ENCODE measurements at regions not wholly inside any gene's neighbourhood (a gene's known extent, or its start where the extent isn't known, plus 50 kb on each side); places are given as distances from the start of the nearest gene placed in this dataset.

DNA sequence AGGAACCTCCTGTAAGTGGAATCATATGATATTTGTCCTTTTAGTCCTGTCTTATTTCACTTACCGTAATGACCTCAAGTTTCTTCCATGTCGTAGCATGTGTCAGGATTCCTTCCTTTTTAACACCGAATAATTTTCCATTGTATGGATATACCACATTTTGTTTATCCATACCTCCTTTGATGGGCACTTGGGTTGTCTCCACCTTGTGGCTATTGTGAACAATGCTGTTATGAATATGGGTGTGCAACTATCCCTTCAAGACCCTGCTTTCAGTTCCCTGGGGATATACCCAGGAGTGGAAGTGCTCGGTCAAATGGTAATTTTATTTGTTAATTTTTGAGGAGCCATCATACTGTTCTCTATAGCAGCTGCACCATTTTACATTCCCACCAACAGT lies 244.9 kb upstream of the BLID start:
- WGBS, 2 donors (ENCODE audit: low coverage in 1 of 2): 91 to 94% methylated on average over 4 of the region's 4 CpGs
- no peak for TF ChIP-seq POLR2A (IDR thresholded peaks at IDR 0.05)
- no peak for TF ChIP-seq POLR2AphosphoS5 (IDR thresholded peaks at IDR 0.05)
- TF ChIP-seq EP300 (IDR thresholded peaks at IDR 0.05): no peak
- TF ChIP-seq, protein P1, sequence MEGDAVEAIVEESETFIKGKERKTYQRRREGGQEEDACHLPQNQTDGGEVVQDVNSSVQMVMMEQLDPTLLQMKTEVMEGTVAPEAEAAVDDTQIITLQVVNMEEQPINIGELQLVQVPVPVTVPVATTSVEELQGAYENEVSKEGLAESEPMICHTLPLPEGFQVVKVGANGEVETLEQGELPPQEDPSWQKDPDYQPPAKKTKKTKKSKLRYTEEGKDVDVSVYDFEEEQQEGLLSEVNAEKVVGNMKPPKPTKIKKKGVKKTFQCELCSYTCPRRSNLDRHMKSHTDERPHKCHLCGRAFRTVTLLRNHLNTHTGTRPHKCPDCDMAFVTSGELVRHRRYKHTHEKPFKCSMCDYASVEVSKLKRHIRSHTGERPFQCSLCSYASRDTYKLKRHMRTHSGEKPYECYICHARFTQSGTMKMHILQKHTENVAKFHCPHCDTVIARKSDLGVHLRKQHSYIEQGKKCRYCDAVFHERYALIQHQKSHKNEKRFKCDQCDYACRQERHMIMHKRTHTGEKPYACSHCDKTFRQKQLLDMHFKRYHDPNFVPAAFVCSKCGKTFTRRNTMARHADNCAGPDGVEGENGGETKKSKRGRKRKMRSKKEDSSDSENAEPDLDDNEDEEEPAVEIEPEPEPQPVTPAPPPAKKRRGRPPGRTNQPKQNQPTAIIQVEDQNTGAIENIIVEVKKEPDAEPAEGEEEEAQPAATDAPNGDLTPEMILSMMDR (IDR thresholded peaks at IDR 0.05): no peak
- Histone ChIP-seq H3K4me3 (no peak overlapping the region), H3K27ac (no peak overlapping the region), H3K27me3 (peaks cover 11% of the 10 kb centered on the region), H3K36me3 (no peaks in the 10 kb centered on the region), H3K9me3 (no peaks in the 10 kb centered on the region), H3K4me1 (peaks cover 0 to 10% (median 0%) of the 10 kb centered on the region in 3 donors)
- ATAC-seq: no peak

- no peak for ATAC-seq
- no peak overlapping the region for H3K27ac ChIP-seq
- H3K27me3 ChIP-seq: peaks cover 11% of the 10 kb centered on the region
- WGBS, 2 donors (ENCODE audit: low coverage in 1 of 2): 26 to 48% methylated on average over 3 to 8 of the region's 11 CpGs
- no peaks in the 10 kb centered on the region for H3K9me3 ChIP-seq
- no peaks in the 10 kb centered on the region for H3K36me3 ChIP-seq
- no peak overlapping the region for H3K4me3 ChIP-seq
- TF ChIP-seq, protein P1 (IDR thresholded peaks at IDR 0.05): no peak
- TF ChIP-seq POLR2A (IDR thresholded peaks at IDR 0.05) (no peak), EP300 (IDR thresholded peaks at IDR 0.05) (no peak), POLR2AphosphoS5 (IDR thresholded peaks at IDR 0.05) (no peak)
- peaks cover 0 to 6% (median 0%) of the 10 kb centered on the region in 3 donors for H3K4me1 ChIP-seq
Measured at GRCh38 chr11:122359081-122359571, 243.1 kb upstream of the BLID start.

DNA sequence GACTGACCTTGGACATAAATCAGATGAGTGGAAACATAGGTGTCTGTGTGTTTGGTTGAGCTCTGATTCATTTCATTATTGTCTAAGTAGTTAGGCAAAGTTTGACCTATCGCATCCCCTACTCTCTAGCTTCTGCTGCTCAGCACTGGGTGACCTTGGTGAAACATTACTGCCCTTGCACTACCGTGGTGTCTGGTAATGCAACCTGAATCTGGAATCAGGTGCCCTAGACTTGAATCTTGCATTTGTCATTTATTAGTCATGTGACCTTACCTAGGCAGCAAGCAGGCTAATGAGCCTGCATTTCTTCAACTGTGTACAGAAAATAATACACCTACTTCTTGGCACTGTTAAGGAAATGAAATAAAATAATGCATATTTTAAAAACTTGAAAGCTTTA lies 242.3 kb upstream of the BLID start:
- TF ChIP-seq POLR2AphosphoS5 (IDR thresholded peaks at IDR 0.05) (no peak), POLR2A (IDR thresholded peaks at IDR 0.05) (no peak), EP300 (IDR thresholded peaks at IDR 0.05) (no peak)
- TF ChIP-seq, protein P1 (IDR thresholded peaks at IDR 0.05): no peak
- 83 to 92% methylated on average over 2 of the region's 2 CpGs for WGBS, 2 donors (ENCODE audit: low coverage in 1 of 2)

DNA sequence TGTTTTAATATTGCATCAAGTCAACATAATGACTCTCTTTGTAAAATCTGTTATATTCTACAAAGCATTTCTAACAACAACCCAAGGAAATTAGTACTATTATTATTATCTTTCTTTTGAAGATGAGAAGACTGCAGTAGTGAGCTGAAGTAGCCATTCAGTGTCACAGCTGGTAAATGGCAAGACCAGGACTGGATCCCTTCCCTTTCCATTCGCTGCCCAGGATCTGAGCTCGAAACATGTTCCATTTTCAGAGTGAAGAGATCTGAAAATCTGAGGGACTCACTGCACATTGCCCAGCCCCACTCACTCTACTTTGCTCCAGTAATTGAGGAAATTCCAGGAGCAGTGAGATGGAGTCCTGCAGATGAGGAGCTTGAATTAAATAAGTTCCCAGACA lies 240.0 kb upstream of the BLID start:
- H3K4me3 ChIP-seq: no peak overlapping the region
- no peaks in the 10 kb centered on the region for H3K36me3 ChIP-seq
- H3K27me3 ChIP-seq: peaks cover 11% of the 10 kb centered on the region
- WGBS, 2 donors (ENCODE audit: low coverage in 1 of 2): 100% methylated on average over 2 of the region's 2 CpGs; no CpG with 5 or more reads in 1 of the 2 donors
- no peak for TF ChIP-seq POLR2A (IDR thresholded peaks at IDR 0.05)
- no peak for TF ChIP-seq EP300 (IDR thresholded peaks at IDR 0.05)
- TF ChIP-seq, protein P1 (IDR thresholded peaks at IDR 0.05): no peak
- no peak for TF ChIP-seq POLR2AphosphoS5 (IDR thresholded peaks at IDR 0.05)
- H3K4me1 ChIP-seq: peaks cover 0 to 10% (median 0%) of the 10 kb centered on the region in 3 donors
- no peak overlapping the region for H3K27ac ChIP-seq
- H3K9me3 ChIP-seq: no peaks in the 10 kb centered on the region
- no peak for ATAC-seq

More for the DNA sequence above, 242.3 kb upstream of the BLID start:
- H3K27me3 ChIP-seq: peaks cover 11% of the 10 kb centered on the region
- H3K27ac ChIP-seq: no peak overlapping the region
- no peaks in the 10 kb centered on the region for H3K9me3 ChIP-seq
- ATAC-seq: no peak
- peaks cover 0 to 10% (median 0%) of the 10 kb centered on the region in 3 donors for H3K4me1 ChIP-seq
- no peak overlapping the region for H3K4me3 ChIP-seq
- no peaks in the 10 kb centered on the region for H3K36me3 ChIP-seq

DNA sequence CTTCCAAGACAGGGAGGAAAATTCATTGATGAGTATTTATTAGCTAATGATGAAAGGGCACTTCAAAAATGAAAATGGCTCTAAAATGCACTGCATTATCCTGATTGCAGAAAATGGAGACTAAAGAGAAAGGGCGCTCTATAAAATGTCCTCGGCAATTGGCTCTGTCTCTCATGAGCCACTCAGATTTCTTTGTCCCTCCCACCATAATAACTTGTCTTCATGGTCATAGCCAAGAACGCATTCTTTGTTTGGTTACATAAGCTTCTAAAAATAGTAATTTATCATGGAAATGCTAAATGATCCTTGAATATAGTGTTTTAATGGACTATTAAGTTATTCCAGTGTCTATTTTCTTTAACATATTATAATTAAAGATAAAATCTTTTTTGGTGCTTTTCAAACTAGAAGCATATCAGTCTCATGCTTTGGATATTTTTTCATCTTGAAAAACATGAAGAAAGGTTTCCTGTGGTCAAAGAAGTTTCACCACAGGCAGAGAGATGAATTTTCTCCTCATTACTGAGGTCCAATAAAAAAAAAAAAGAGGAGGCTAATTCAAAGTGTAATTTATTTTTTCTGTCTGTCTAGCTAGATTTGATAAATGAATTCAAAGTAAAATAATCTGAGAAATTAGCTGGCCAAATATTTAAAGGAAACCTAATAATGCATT lies 238.1 kb upstream of the BLID start:
- Histone ChIP-seq H3K4me3 (no peak overlapping the region), H3K36me3 (no peaks in the 10 kb centered on the region), H3K4me1 (peaks cover 0 to 10% (median 0%) of the 10 kb centered on the region in 3 donors), H3K27ac (no peak overlapping the region), H3K27me3 (peaks cover under 1% of the 10 kb centered on the region), H3K9me3 (no peaks in the 10 kb centered on the region)
- 28 to 42% methylated on average over 3 of the region's 3 CpGs for WGBS, 2 donors (ENCODE audit: low coverage in 1 of 2)
- peak; percentile 51 for ATAC-seq
- TF ChIP-seq POLR2A (IDR thresholded peaks at IDR 0.05) (no peak), EP300 (IDR thresholded peaks at IDR 0.05) (no peak), POLR2AphosphoS5 (IDR thresholded peaks at IDR 0.05) (no peak)
- TF ChIP-seq, protein P1 (IDR thresholded peaks at IDR 0.05): no peak
